Occipital lobe (tissue), 1 donor: ENCODE measurements at regions not wholly inside any gene's neighbourhood (a gene's known extent, or its start where the extent isn't known, plus 50 kb on each side); places are given as distances from the start of the nearest gene placed in this dataset.

Experiments used
- DNase-seq: peaks from one replicate; lab custom pipeline; 2025; lab: John Stamatoyannopoulos, UW

DNA sequence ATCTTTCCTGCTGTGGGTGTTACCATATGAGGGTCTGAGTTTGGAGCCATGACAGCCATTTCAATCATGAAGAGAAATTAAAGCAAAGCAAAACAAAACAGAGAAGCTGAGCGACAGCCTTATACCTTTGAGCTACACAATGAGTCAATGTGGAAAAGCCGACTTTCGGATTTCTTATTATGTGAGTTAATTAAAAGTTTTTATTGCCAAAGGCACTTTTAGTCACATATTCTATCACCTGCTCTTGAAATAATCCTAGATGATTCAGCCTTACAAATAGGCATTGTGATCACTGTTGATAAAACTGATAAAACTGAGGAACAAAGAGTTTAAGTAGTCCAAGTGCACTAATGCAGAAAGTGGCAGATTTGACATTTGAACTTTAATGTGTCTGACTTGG lies 381.9 kb upstream of the TENM4 start:
- no peak for DNase-seq

GRCh38 chr11:79813551-79813950 lies 372.7 kb upstream of the TENM4 start:
- no peak for DNase-seq

- no peak for DNase-seq
Observed at GRCh38 chr11:79809487-79809886, 368.7 kb upstream of the TENM4 start.

DNA sequence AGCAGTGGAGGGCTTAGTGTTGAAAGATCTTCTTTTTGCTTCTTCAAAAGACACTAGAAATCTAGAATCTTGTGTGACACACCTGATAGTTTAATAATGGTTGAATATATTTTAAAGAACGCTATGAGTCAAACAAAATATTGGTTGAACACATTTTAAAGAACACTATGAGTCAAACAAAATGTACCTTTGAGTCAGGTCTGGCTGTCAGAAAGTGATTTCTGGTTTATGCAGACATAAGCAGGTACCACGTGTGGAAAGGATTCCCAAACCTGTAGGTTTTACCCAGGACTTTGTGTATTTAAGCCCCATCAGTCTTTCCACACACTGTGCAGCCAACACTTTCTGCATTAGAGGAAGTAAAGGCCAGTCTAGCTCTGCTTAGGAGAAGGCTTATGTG lies 366.7 kb upstream of the TENM4 start:
- DNase-seq = no peak

GRCh38 chr11:79796704-79797103 lies 355.9 kb upstream of the TENM4 start:
- DNase-seq = no peak

DNA sequence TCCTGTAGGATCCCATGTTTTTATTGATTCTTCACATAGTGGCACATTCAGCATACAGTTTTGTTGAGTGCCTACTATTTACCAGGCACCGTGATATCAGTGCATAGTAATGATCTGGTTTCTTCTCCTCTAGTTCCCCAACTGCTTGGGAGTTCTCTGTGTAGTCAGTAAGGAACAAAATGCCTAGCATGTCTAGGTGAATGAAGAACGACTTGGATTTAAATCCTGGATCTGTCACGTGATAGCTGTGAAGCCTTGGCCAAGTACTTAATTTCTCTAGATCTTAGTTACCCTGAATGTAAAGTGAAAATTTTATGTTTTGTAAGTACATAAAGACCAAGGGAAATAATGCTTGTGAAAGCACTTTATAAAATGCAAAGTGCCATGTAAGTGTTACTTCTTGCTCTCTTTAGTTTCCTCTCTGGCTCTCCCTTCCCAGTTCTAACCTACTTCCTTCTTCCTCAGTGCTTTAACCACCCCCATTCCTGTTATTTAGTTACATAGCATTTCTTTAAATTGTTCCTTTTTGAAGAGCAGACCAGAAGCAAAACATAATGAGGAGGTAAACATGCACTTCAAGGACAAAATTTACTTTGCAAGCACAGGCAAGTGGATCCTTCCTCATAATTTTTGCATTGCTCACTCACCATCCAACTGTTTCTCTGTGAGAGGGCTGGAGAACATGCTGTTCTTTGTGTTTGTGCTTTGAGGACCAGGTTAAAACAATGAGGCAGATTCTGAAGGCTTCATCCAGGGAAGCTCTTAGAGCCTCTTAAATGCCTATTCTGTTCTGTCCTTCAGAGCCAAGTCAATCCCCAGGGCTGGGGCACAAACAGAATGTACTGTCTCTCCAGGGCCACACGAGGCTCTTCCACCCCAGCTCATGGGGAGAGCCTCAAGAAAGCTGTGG lies 353.9 kb upstream of the TENM4 start:
- no peak for DNase-seq

DNA sequence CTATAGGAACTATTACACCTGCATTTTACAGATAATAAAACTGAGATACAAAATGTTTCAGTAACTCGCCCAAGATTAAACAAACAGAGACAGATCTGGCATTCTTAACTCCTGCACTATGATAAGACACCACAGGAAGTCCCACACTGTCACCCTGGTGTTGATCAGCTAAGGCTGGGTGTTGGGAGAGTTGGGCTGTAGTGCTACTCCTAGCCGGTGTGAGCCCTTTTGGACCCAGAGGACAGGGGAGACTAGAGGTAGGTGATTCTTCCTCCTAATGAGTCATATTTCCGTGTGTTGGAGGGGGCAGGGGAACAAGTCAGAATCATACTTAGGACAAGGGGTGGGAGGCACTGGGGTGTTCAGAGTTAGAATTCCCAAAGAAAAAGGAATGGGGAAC lies 353.2 kb upstream of the TENM4 start:
- DNase-seq = no peak

GRCh38 chr11:79786961-79787360 lies 346.1 kb upstream of the TENM4 start:
- DNase-seq = no peak

DNA sequence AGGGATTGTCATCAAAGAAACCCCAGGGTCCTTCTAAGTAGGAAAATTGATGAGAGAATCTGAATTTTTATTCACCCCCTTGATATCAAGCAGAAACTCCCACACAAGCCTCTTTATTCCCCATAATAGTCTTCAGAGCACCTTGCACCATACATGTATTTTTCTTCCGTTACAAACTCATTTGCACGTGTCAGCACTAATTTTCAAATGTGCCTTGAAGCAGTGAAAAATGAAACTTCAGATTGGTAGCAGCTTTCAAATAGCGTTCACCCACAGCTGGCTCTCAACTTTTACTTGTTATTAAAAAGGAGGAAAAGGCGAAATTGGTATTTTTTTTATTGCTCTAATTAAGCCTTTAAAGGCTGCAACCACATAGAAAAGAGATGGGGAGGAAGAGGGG lies 343.0 kb upstream of the TENM4 start:
- no peak for DNase-seq

- DNase-seq = no peak
Observed at GRCh38 chr11:79768343-79768742, 327.5 kb upstream of the TENM4 start.

DNA sequence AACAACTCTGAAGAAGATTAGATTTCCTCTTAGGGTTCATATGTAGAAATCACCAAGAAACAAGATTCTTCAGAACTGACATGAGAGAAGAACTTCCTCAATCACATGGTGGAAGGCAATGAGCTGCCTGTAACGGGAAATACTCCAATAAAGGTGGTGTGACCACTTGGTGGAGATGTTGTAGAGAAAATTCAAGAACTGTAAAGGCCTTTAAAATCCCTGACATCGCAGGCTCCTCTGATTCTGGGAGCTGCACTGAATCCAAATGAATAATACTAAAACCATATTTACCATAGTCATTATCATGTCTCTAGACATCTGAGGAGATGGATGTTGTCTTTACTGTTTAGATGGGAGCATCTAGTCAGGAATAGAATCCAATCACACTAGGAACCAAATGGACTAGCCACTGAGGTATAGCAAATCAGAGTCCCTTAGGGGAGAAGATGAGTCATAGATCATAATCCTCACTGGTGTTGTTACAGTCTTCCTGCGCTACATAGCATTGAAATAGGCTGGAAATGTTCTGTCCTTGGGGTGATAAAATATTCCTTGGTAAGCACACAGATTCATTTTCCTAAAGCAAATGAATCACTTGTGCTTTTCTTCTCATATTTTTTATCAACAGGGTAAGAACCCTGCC lies 321.6 kb upstream of the TENM4 start:
- no peak for DNase-seq

GRCh38 chr11:79758325-79758724 lies 317.5 kb upstream of the TENM4 start:
- no peak for DNase-seq

DNA sequence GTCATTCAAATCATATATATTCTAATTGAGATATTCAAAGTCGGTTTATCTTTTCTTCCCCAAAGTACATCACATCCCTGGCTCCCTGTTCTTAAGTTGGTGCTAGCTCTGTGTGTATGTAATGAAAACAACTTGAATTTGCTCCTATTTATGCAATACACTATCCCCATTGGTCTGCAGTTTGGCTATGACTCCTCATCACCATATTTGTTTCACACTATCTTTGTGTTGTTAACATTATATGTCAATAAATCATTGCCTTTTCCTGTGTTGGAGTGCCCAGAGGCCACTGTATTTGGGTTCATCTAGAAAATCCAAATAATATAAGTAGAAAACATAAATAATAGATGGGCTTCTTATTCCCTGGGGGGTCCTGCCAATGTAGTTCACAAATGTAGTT lies 306.6 kb upstream of the TENM4 start:
- DNase-seq = no peak

DNA sequence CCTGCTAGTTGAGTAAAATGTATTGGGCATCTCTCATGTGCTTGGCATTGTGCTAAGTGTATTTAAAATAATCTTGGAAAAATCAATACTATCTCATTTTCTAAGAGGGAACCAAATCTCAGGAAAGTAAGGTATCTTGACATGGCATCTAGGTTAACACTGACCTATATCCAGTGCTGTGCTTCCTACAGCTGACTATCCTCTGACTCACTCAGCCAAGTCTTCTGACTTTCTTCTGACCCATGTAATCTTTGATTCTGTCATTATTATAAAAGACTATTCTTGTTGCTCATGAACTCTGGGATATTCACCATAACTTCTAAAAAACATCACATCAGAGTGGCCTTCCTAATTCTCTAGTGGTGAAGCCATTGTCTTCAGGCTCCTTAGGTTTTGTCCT lies 304.1 kb upstream of the TENM4 start:
- DNase-seq = no peak

DNA sequence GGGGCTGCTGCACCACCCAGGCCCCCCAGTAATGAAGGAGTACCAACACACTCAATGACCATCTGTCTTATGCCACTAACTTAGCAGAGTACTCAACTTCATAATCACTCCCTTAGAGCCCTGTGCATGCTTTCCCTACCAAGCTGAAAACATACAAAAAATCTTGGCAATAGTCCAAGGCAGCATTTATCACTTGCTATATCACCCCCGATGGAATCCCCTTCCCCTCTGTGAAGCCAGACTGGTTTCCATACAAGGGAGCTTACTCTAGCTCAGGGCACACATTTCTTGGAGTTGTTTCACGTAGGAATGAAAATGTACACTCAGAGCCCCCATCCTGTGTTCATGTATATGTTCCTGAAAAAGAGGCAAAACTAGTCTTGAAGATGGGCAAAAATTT lies 301.3 kb upstream of the TENM4 start:
- no peak for DNase-seq

DNA sequence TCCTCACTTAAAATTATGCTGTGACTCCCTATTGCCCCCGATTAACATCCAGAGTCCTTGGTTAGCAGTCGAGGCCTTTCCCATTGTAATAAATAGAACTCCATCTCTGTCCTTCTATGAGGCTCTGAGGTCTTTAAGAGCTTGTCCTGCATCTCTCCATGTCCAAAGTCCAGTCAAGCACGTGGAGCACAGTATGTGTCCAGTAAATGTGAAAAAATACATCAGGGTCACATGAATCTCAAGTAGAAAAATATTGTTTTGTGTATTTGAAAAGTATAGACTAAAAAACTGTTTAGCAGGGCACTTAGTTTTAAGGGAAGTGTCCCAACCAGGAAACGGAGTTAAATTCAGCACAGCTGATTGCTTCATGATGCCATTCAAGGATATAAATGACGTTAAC lies 298.8 kb upstream of the TENM4 start:
- DNase-seq = no peak

DNA sequence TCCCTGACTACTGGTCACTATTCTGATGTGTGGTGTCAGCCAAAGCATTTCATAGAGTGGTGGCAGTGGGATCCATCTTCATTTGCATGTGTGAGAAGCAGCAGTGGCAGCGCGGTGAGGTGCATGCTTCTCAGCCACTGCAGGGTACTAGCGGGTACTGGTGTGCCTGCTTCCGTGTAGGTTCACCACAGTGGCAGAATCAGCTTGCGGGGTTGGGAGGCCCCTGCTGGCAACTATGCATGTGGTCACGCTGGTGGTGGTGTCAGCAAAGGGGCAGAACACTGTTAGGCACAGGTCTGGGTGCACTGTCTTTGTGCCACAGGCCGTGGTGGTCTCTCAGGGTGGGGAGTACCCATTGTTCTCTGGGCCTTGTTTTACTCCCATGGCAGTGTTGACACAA lies 286.4 kb upstream of the TENM4 start:
- DNase-seq = no peak

GRCh38 chr11:79720115-79720514 lies 279.3 kb upstream of the TENM4 start:
- no peak for DNase-seq

DNA sequence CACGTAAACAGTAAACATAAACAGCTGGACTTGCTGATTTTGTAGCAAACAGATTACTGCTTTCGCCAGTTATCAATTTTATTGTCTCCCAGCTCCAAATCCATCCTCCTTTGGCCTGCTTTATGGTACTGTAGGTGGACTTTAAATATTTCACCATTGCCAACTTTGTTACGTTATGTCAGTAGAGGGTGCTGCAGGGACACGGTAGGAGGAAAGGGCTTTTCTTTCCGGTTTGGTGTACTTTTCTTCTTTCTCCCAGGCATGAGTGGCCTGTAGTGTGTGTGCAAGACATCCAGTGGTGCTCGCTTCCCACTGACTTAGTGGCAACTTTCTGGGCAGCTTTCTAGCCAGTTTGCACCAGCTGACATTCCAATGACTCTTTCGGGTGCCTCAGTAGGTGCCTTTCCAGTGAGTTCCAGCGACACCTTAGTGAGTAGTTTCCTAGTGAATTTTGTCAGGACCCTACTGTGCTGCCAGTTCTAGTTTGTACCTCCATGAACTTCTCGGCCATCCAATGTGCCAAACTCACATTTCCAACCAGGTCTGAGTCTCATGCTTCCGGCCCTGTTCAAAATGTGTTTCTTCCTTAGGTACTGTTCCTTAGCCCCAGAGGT lies 267.6 kb upstream of the TENM4 start:
- no peak for DNase-seq

DNA sequence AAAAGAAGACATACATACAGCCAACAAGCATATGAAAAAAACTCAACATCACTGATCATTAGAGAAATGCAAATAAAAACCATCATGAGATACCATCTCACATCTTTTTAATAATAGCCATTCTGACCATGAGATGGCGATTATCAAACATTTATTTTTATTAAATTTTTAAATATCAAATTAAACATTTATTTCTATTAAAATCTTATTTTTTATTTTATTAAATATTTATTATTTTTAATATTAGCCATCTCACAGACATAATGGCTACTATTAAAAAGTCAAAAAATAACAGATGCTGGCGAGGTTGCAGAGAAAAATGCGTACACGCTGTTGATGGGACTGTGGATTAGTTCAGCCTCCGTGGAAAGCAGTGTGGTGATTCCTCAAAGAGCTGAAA lies 264.8 kb upstream of the TENM4 start:
- no peak for DNase-seq

- DNase-seq = no peak
Observed at GRCh38 chr11:79702303-79702702, 261.5 kb upstream of the TENM4 start.

DNA sequence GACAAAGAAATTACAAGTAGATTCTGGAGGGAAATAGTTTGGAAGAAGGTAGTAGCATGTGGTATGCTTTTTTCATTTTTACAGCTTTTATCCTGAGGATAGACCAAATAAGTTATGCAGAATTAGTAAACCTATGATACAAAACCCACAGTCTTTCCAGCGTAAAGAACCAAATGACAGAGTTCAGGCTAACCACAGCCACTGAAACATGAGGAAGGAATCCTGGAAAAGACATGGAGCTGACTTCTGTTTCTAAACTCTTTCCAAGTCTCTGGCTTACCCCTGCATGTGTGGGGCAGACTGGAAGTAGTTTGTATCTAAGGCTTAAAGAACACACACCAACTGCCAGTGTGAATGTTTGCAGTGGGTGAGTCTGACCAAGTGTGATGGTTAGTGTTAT lies 258.4 kb upstream of the TENM4 start:
- DNase-seq = no peak

- no peak for DNase-seq
Observed at GRCh38 chr11:79697905-79698304, 257.1 kb upstream of the TENM4 start.
